NCI-H2227 treated with DMSO at 0.1 percent for 48 hours (cell line): ENCODE measurements at regions not wholly inside any gene's neighbourhood (a gene's known extent, or its start where the extent isn't known, plus 50 kb on each side); places are given as distances from the start of the nearest gene placed in this dataset.
"Not testable (repeated sequence)": the region's sequence is repeated elsewhere in the genome, so short reads cannot be mapped to it uniquely, and the experiment has no call there.

Experiments
- DNase-seq: peaks from one replicate; lab custom pipeline; 2025; lab: John Stamatoyannopoulos, UW

DNA sequence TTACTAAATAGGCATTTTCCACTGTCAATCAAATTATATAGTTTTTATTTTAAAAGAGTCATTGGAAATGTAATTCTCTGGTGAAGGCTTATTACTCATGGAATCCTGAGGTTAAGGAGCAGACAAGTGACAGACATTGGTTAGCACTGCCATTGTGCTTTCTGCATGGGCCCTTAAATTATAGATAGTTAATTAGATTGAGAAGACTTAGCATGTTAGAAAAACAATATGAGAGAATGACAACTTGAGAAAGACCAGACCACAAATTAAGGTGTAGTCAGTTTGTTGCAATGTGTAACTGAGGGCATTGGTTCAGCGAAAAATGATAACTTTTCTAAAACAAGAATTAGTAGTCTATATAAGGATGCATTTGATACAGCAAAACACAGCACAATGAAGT, 195.5 kb downstream of the SLITRK6 start:
- DNase-seq, result no peak

DNA sequence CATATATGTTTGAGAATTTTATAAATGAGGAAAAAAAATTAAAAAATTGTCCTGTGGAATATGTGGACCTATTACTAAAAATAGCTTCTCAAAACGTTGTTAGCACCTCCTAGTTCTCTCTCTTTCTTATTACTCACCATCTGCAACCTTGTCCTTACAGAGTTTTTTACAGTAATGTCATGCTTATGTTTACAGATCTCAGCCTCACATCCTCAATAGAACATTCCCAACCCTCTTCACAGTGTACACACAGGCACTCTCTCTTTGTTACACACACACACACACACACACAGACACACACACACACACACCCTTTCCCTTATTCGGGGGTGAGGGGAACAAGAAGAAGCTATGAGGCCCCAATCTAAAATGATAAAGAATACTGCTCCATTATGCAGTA, 197.7 kb downstream of the SLITRK6 start:
- no peak for DNase-seq

DNA sequence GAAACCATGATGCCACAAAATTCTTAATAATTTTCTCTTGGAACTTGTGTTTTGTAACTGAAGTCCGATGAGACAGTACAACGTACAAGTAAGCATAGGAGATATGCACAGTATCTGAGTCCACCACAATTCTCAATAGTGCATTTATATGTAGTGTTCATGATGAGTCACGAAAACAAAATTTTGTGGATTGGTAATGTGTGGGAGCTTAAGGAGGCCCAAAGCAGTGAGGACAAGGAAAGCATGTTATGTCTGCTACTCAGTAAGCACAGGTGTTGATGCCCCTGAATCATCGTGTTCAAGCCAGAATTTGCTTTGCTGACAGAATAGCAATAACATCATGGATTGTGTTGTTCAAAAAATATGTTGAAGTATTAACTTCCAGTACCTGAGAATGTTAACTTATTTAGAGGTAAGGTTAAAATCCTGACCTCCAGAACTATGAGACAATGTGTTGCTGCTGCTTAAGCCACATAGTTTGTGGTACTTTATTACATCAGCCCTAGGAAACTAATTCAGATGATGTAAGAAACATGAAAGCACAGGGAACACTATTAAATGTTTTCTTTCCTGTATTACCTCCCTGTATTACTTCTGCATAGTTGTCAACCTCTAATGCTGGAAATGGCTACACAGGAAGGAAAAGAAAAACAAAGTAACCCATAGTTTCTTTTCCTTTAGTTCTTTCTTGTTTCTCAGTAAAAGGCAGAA, 201.3 kb downstream of the SLITRK6 start:
- DNase-seq, result no peak

DNA sequence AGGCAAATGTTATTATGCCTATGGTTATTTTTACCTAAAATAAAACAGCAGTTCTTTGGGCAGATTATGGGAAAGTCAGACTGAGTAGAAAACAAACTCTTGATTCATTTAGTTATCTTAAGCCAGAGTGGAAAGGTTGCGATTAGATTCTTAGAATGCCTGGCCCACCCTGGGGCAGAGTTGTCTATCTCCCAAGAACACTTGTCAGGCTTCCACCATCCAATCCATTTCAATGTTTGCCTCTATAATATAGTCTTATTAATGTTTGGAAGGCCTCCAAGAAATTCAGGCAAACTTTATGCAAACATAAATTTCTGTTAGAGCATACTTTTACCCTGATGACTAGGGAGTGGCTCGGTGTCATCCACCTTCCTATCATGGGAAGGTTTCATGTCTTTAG, 207.0 kb downstream of the SLITRK6 start:
- DNase-seq, result no peak

DNA sequence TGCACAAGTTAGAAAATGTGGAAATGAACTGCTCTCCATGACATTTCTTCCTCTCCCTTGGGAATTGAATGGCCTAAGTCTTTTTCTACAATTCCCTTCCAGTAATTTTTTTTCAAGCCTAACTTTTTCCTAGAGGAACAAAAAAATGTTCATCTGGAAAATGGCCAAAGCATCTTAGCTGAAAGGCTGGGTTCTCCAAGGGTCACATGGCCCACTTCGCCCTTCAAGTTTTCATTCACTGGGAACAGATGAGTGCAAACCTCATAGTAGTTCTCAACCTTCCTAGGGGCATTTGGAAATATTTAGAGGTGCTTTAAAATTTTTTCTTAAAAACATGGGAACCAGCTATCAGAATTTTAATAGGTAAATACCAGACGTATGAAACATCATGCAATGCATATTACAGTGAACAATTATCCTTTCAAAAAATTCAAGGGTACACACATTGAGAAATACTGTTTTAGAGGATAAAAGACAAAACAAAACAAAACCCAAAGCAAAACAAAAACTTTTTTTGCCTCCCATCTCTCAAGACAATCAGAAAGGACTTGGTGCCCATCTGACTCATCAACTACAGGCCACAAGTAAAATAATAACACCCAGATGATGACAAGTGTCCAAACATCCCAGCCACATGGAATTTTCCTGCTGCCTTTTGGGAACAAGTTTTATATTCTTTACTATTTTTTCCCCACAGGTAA, 208.8 kb downstream of the SLITRK6 start:
- DNase-seq, result no peak

DNA sequence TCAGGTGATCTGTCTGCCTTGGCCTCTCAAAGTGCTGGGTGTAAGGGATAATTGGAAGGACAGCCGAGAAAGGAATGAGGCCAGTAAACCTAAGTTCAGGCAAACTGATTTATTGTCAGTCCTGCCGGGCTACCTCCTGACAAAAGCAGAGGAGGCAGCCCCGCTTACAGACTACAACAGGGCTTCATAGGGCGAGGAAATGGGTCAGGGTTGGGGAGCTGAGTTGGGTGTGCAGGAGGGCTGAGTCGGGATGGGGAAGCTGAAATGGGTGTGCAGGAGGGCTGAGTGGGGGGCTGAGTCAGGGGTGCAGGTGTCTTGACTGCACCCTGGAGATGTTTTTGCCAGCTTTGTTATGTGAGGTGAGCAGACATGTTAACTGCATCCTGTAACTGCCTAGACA, 210.2 kb downstream of the SLITRK6 start:
- no peak for DNase-seq

DNA sequence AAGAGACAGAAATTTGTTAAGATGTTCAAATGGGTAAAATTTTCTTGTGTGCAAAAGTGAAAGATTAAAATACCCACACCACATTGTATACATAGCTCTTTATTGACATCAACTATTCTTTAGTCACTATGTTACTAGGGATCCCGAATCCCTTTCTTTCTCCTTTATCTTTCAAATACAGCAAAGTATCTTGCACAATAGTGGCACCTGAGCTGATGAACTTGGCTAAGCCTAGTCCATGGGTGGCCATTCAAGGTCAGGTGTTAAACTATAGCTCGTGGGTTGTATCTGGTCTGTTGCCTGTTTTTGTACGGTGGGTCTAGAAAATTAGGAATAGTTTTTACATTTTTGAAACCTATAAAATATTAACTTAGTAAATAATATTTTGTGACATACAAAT, 210.9 kb downstream of the SLITRK6 start:
- DNase-seq, result no peak

DNA sequence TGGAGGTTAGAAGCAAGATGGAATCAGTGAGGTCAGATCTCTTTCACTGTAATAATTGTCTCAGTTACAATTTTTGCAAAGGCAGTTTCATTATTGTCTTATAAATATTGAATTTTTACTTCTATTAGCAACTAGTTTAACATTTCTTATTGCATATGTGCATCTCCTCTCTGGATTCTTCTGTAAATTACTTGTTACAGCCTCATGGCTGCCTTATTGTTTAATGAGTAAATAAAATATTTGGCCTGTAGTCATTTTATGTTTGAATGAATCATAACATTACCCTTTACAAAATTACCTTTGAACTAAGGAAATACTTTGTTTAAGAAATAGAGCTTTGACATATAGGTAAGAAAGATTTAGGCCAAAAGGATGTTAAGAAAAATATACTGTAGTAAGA, 212.4 kb downstream of the SLITRK6 start:
- no peak for DNase-seq

DNA sequence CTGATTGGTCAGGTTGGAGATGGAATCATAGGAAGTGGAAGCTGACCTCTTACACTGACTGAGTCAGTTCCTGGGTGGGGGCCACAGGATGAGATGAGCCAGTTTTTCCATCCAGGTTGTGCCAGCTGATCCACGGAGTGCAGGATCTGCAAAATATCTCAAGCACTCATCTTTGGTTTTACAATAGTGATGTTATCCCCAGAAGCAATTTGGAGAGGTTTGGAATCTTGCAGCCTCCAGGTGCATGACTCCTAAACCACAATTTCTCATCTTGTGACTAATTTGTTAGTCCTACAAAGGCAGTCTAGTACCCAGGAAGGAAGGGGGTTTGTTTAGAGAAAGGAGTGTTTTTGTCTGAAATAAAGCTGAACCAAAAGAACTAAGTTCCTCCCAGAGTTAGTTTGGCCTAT, 212.8 kb downstream of the SLITRK6 start:
- DNase-seq, result no peak

DNA sequence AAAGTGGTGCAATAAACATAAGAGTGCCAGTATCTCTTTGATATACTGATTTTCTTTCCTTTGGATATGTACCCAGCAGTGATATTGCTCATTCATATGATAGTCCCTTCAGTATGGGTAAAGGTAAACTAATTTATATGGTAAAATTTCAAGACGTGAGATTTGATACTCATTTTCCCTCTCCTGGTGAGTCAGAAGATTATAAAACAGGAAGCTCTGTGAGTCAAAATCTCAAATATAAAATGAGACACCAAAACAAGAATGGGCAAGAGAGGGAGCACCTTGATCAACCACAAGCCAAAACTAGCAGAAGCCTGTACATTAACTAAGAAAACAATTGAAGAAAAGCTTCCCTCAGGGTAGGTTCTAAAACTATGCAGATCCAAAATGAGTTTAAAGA, 216.3 kb downstream of the SLITRK6 start:
- DNase-seq, result no peak

DNA sequence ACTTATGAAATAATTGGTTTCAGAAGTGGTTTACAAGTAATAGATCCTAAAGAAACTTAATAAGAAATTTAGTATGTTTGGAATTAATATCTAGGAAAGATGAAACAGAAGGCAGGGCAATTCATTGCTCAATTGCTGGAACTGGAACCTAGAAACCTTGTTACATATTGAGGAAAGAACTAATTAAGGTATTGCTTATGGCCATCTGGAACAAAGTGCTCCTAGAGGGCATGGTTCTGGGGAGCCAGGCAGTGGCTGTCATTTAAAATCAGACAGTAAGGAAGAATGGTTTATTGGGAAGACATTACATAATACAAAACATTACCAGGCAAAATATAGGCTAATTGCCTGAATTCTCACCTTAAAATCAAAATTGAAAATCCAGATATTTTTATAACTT, 224.1 kb downstream of the SLITRK6 start:
- DNase-seq, result no peak

DNA sequence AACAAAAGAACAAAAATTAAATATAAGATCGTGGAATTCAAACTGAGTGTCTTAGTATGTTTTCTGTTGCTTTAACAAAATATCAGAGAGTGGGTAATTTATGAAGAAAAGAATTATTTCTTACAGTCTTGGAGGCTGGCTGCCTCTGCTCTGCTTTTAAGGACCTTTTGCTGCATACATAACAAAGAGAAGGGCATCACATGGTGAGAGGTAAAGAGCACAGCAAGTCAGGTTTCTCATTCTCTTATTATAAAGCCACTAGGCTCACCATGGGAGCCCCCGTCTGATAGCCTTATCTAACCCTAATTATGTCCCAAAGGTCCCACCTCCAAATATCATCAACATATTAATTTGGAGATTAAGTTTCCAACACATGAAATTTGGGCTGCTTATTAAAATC, 231.3 kb downstream of the SLITRK6 start:
- no peak for DNase-seq

DNA sequence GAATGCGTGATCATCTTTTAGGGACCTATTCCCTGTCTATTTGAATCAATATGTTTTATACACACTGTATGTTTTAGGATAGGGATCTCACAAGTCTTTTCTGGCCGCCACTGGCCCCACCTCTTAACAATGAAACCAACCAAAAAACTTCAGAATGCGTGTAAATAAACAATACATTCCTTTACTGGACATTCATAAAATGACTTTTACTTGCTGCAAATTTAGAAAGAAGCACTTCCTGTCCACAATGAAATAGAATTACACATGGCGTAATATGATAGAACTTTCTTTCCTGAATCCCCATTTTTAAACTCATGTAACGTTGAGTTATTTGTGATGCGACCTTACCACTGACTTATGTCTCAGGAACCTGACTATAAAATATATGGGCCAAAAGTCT, 233.6 kb downstream of the SLITRK6 start:
- DNase-seq, result no peak

DNA sequence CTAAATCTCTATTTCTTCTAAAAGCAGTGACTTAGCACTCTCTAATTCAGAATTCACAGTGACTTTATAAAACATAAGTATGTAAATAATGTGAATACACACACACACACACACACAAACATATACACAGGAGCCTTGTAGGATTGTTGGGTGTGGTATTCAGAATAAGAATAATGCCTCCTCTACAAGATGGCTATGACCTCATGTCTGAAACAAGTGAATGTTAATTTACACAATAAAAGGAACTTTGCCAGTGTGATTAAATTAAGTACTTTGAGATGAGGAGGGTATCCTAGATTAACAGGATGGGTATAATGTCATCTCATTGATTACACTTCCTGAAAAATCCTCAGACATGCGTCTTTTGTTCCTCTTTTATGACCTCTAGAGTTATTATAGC, 234.6 kb downstream of the SLITRK6 start:
- no peak for DNase-seq

DNA sequence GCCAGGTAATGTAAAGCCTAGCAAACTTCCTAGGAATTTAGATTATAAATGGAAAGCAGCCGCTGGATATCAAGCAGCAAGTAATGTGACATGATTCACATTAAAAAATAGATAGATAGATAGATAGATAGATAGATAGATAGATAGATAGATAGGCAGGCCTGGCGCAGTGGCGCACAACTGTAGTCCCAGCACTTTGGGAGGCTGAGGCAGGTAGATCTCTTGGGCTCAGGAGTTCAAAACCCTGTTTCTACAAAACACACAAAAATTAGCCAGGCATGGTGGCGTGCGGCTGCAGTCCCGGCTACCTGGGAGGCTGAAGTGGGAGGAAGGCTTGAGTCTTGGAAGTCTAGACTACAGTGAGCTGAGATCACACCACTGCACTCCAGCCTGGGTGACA, 236.9 kb downstream of the SLITRK6 start:
- no peak for DNase-seq

DNA sequence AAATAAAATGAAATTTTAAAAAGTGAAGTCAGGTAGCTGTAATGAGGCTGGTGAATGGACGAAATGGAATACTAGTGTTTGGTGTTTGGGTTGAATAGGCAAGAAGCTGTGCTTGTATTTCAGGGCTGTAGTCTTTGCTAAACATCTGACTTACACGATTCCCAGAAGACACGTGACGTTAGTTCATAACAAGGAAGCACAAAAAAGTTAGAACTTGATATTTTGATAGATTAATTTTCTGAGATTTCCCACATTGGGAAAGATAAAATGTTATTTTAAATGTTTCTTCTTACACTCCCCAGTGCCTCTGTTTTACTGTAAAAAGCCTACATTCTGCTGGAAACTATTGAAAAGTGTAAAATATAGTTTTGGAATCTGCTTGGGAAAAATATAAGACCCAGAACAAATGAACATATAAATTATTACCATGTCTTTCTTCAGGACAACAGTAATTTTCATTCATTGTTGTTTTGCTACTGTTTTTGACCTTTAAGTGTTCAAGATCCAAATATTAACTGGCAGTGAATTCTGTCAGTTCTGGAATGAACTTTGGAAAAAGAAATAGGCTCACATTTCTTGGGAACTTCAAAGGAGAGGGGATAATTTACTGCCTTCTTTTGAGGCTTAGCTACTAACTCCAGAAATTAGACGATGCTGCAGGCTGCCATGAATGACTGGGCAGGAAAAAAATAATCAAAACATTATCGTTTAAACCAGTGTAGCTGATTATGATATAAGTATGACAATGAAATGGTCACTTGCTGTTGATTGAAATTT, 241.3 kb downstream of the SLITRK6 start:
- no peak for DNase-seq

DNA sequence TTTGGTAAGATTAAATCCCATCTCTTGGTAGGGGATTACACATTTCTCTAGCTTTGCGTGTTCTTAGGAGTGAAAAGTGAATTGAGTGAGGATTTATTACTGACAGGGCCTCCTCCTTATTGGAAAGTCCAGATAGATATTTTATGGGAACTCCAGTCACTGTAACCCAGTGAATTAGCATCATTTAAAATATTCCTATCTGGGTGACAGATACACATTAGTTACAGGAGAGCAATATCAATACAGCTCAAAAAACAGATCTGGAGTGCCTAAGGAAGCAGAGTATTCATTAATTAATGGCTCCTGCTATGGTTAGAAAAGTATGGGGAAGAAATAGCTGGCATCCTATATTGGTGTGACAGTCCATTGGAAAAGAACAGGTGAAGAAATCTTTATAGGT, 248.2 kb downstream of the SLITRK6 start:
- no peak for DNase-seq

DNA sequence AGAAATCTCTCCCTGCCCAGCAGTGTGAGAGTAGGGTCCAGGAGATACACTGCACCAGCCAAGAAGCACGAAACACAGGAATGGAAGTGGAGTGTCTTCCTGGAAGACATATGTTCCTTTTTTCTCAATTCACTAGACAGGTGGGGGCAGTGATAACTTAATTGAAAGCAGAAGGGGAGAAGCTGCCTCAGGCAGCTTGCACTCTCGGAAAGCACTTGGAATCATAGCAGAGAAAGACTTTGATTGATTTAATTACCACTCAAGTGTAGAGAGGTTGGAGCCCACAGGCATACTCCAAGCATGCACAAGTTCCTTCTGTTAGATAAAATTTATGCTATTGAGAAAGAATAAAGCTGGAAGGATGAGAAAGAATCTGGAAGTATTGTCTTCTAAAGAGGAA, 249.4 kb downstream of the SLITRK6 start:
- no peak for DNase-seq

DNA sequence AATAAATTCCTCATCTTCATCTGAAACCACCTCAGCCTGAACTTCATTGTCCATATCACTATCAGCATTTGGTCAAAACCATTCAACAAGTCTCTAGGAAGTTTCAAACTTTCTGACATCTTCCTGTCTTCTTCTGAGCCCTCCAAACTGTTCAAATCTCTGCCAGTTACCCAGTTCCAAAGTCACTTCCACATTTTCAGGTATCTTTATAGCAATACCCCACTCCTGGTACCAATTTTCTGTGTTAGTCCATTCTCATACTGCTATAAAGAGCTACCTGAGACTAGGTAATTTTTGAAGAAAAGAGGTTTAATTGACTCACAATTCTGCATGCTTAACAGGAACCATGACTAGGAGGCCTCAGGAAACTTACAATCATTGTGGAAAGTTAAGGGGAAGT, 250.4 kb downstream of the SLITRK6 start:
- not testable (repeated sequence) for DNase-seq

DNA sequence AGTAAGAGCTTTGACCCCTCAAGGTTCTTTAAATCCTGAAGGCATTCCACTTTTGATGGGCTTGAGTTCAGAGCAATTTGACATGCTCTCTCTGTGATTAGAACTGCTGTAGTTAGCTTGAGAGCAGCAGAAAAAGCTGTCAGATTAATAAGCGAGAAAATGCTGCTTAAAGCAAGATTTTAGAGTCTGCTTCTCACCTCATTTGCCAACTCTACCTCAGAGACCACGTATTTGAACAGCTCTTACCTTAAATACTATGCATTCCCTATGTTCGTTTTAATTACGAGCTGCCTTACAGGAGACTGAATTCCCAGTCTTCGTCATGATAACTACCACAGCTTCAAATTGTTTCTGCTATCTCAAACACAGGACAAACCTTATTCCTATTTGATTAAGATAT, 253.4 kb downstream of the SLITRK6 start:
- no peak for DNase-seq

DNA sequence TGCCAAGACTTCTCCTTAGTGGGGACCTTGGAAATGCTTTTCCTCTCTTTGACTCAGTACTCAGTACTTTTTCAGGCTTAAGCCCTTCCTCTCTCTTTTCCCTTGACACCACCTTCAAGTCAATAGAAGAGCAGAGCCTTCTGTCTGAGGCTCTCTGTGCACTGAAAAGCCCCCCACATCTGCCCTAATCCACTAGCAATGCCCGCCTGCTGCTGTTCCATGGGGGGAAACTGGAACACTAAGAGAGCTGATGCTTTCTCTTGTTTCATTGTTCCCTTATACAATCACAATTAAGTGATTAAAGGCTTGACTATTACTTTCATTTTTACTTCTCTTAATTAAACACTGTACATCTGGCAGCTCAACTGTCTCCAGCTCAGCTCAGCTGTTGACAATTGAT, 254.5 kb downstream of the SLITRK6 start:
- DNase-seq, result no peak

DNA sequence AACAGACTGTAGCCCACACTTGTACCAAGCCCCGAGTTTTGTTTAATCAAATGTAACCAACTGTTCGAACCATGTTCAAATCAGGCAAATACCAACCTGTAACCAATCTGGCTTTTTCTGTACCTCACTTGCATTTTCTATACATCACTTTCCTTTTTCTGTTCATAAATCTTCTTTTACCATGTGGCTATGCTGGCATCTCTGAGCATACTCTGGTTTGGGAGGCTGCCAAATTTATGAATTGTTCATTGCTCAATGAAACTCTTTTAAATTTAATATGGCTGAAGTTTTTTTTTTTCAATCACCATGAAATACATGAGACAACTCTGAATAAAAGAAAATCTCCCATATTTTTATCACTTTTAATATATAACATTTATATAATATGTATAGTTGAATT, 256.1 kb downstream of the SLITRK6 start:
- no peak for DNase-seq

DNA sequence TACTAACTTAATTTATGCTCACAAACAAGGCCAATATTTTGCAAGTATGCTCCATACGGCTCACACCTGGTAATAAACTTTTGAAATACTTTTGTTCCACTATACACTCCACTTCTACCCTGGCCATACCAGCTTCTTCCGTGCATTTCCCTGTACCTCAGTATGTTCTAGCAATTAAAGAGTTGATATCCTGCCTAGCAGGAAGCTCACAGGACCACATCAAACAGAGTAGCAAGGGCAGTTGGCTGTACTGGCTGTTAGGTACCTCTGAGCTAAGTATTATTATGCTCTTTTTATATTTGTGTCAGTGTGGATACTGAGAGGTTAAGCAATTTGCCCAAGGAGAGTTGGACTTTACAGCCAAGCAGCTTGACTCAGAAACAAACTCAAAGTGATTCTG, 257.7 kb downstream of the SLITRK6 start:
- no peak for DNase-seq
